H1 (cell line): ENCODE measurements at regions not wholly inside any gene's neighbourhood (a gene's known extent, or its start where the extent isn't known, plus 50 kb on each side); places are given as distances from the start of the nearest gene placed in this dataset.

ENCODE experiments used
- CTCF ChIP-seq, 3 experiments: IDR thresholded peaks; 1 replicate in 2 of 3; 2 replicates in 1 of 3; pipeline versions ENCODE4 v1.5.1 to v1.6.1; 2011; ENCODE audit warnings: low read length in 3 of 3, mild to moderate bottlenecking in 3 of 3, inconsistent platforms in 2 of 3, low read depth in 1 of 3, moderate library complexity in 1 of 3; ENCODE audit not compliant: insufficient read depth in 1 of 3; ENCODE audit errors: control extremely low read depth in 1 of 3
- EZH2 ChIP-seq: fragments of 200-600 bp; sonication (generic); IDR thresholded peaks from 2 replicates; pipeline ENCODE4 v1.7.1; 2012; ENCODE audit warnings: low read depth, mild to moderate bottlenecking, moderate library complexity, low read length, inconsistent platforms; ENCODE audit not compliant: severe bottlenecking
- POLR2A ChIP-seq, 2 experiments: IDR thresholded peaks; 1 replicate in 1 of 2; 2 replicates in 1 of 2; pipeline ENCODE4 v1.6.1; 2011; ENCODE audit warnings: low read depth in 2 of 2, low read length in 2 of 2, mild to moderate bottlenecking in 2 of 2; ENCODE audit errors: control extremely low read depth in 1 of 2
- SP1 ChIP-seq: IDR thresholded peaks from 2 replicates; pipeline ENCODE4 v1.6.1; 2011; ENCODE audit warnings: low read depth, low read length

- no peak for TF ChIP-seq POLR2A (IDR thresholded peaks at IDR 0.05; ENCODE audit: control extremely low read depth in 1 of 2, low read depth in 2 of 2, low read length in 2 of 2)
- no peak for TF ChIP-seq EZH2
- TF ChIP-seq SP1 = no peak
- TF ChIP-seq CTCF (IDR thresholded peaks at IDR 0.05; ENCODE audit: control extremely low read depth in 1 of 3, insufficient read depth in 1 of 3, low read depth in 1 of 3, low read length in 3 of 3) = no peak
Observed at GRCh38 chr9:83154087-83154736, 91.3 kb upstream of the RASEF start.
